HEK293 (cell line): ENCODE measurements at regions not wholly inside any gene's neighbourhood (a gene's known extent, or its start where the extent isn't known, plus 50 kb on each side); places are given as distances from the start of the nearest gene placed in this dataset.
A peak's percentile ranks its signal among the peaks of the same experiment; 100 is the strongest.

Source experiments
- CTCF ChIA-PET: fragments of 350-600 bp; formaldehyde crosslinking; extraction: SDS; loops from one replicate; lab custom pipeline; 2021; ENCODE audit warnings: antibody characterized with exemption; lab: Yijun Ruan, JAX
- POLR2A ChIA-PET: fragments of 300-600 bp; formaldehyde crosslinking; extraction: SDS; loops from one replicate; lab custom pipeline; 2020; ENCODE audit warnings: antibody characterized with exemption, inconsistent platforms; lab: Yijun Ruan, JAX
- H3K27ac ChIP-seq: fragments of 200-500 bp; sonication (Bioruptor generic); 2 replicates; pipeline ENCODE4 v1.5.1; 2014; ENCODE audit warnings: low read depth, low read length, control low read depth, inconsistent platforms; ENCODE audit errors: extremely low read depth
- H3K36me3 ChIP-seq, 2 experiments: fragments of 200-500 bp in 1 of 2; sonication (Bioruptor generic) in 1 of 2; 1 replicate in 1 of 2; 2 replicates in 1 of 2; pipeline ENCODE4 v1.5.1; 2014 to 2017; ENCODE audit warnings: inconsistent platforms in 2 of 2, low read length in 2 of 2; ENCODE audit not compliant: control insufficient read depth in 2 of 2, insufficient read depth in 1 of 2
- H3K4me1 ChIP-seq: fragments of 200-500 bp; sonication (Bioruptor generic); 2 replicates; pipeline ENCODE4 v1.5.1; 2014; ENCODE audit warnings: mild to moderate bottlenecking, low read length, inconsistent platforms; ENCODE audit not compliant: control insufficient read depth, insufficient read depth
- H3K4me3 ChIP-seq: 2 replicates; pipeline ENCODE4 v1.5.1; 2011; ENCODE audit warnings: low read depth, mild to moderate bottlenecking, control low read depth, low read length, moderate library complexity
- H3K9me3 ChIP-seq: fragments of 200-500 bp; sonication (Bioruptor generic); 2 replicates; pipeline ENCODE4 v1.5.1; 2014; ENCODE audit warnings: low read depth, low read length, inconsistent platforms; ENCODE audit not compliant: control insufficient read depth, insufficient read depth
- BCL11B ChIP-seq: fragments of 450-650 bp; formaldehyde crosslinking; IDR thresholded peaks from 2 replicates; pipeline ENCODE4 v1.5.1; 2016; ENCODE audit warnings: low read depth, missing biosample characterization, missing genetic modification characterization
- GLI2 ChIP-seq: fragments of 450-650 bp; formaldehyde crosslinking; IDR thresholded peaks from 2 replicates; pipeline ENCODE4; 2017; ENCODE audit warnings: missing biosample characterization, missing genetic modification characterization, low read depth, borderline replicate concordance
- KLF9 ChIP-seq: fragments of 450-650 bp; formaldehyde crosslinking; IDR thresholded peaks from 2 replicates; pipeline ENCODE4 v1.5.1; 2016; ENCODE audit warnings: missing biosample characterization, missing genetic modification characterization, low read depth
- MZF1 ChIP-seq: fragments of 450-650 bp; formaldehyde crosslinking; IDR thresholded peaks from 2 replicates; pipeline ENCODE4 v1.5.1; 2017; ENCODE audit warnings: missing biosample characterization, missing genetic modification characterization, borderline replicate concordance
- PRDM10 ChIP-seq: fragments of 450-650 bp; formaldehyde crosslinking; IDR thresholded peaks from 2 replicates; pipeline ENCODE4 v1.5.1; 2016; ENCODE audit warnings: missing biosample characterization, missing genetic modification characterization
- SP7 ChIP-seq: fragments of 450-650 bp; formaldehyde crosslinking; IDR thresholded peaks from 2 replicates; pipeline ENCODE4 v1.5.1; 2016; ENCODE audit warnings: missing biosample characterization, missing genetic modification characterization
- TCF7L2 ChIP-seq: IDR thresholded peaks from 2 replicates; pipeline ENCODE4 v1.6.1; 2011; ENCODE audit warnings: low read depth, mild to moderate bottlenecking, inconsistent platforms, low read length, moderate library complexity, borderline replicate concordance
- TRIM28 ChIP-seq: IDR thresholded peaks from 2 replicates; pipeline ENCODE4 v1.6.1; 2011; ENCODE audit warnings: low read length, control low read depth, borderline replicate concordance
- ZNF112 ChIP-seq: fragments of 450-650 bp; formaldehyde crosslinking; IDR thresholded peaks from 2 replicates; pipeline ENCODE4 v1.5.0; 2017; ENCODE audit warnings: missing biosample characterization, missing genetic modification characterization
- ZNF121 ChIP-seq: fragments of 450-650 bp; formaldehyde crosslinking; IDR thresholded peaks from 2 replicates; pipeline ENCODE4 v1.5.1; 2016; ENCODE audit warnings: missing biosample characterization, missing genetic modification characterization
- ZNF174 ChIP-seq: fragments of 450-650 bp; formaldehyde crosslinking; IDR thresholded peaks from 2 replicates; pipeline ENCODE4 v1.5.0; 2017; ENCODE audit warnings: missing biosample characterization, mild to moderate bottlenecking, missing genetic modification characterization
- ZNF202 ChIP-seq: fragments of 450-650 bp; formaldehyde crosslinking; IDR thresholded peaks from 2 replicates; pipeline ENCODE4 v1.5.1; 2016; ENCODE audit warnings: missing biosample characterization, missing genetic modification characterization, borderline replicate concordance
- ZNF292 ChIP-seq: fragments of 450-650 bp; formaldehyde crosslinking; IDR thresholded peaks from 2 replicates; pipeline ENCODE4 v1.5.1; 2016; ENCODE audit warnings: low read depth, missing biosample characterization, missing genetic modification characterization, borderline replicate concordance
- ZNF391 ChIP-seq: fragments of 450-650 bp; formaldehyde crosslinking; IDR thresholded peaks from 2 replicates; pipeline ENCODE4 v1.5.1; 2016; ENCODE audit warnings: low read depth, missing biosample characterization, missing genetic modification characterization, borderline replicate concordance
- ZNF394 ChIP-seq: fragments of 450-650 bp; formaldehyde crosslinking; IDR thresholded peaks from 2 replicates; pipeline ENCODE4 v1.5.1; 2016; ENCODE audit warnings: missing biosample characterization, missing genetic modification characterization, mild to moderate bottlenecking, moderate library complexity, borderline replicate concordance
- ZNF48 ChIP-seq: fragments of 450-650 bp; formaldehyde crosslinking; IDR thresholded peaks from 2 replicates; pipeline ENCODE4 v1.5.1; 2016; ENCODE audit warnings: missing biosample characterization, missing genetic modification characterization
- ZNF501 ChIP-seq: fragments of 450-650 bp; formaldehyde crosslinking; IDR thresholded peaks from 2 replicates; pipeline ENCODE4 v1.5.1; 2016; ENCODE audit warnings: missing biosample characterization, missing genetic modification characterization
- ZNF549 ChIP-seq: fragments of 450-650 bp; IDR thresholded peaks from 2 replicates; pipeline ENCODE4 v1.5.1; 2018; ENCODE audit warnings: missing biosample characterization, missing genetic modification characterization, mild to moderate bottlenecking, inconsistent platforms, moderate library complexity
- ZNF571 ChIP-seq: fragments of 450-650 bp; formaldehyde crosslinking; IDR thresholded peaks from 2 replicates; pipeline ENCODE4 v1.5.0; 2017; ENCODE audit warnings: missing biosample characterization, missing genetic modification characterization
- ZNF623 ChIP-seq: fragments of 450-650 bp; formaldehyde crosslinking; IDR thresholded peaks from 2 replicates; pipeline ENCODE4 v1.5.1; 2016; ENCODE audit warnings: missing biosample characterization, missing genetic modification characterization
- ZNF624 ChIP-seq: fragments of 450-650 bp; formaldehyde crosslinking; IDR thresholded peaks from 2 replicates; pipeline ENCODE4 v1.5.1; 2017; ENCODE audit warnings: missing biosample characterization, missing genetic modification characterization
- ZNF654 ChIP-seq: fragments of 450-650 bp; formaldehyde crosslinking; IDR thresholded peaks from 2 replicates; pipeline ENCODE4 v1.5.1; 2016; ENCODE audit warnings: low read depth, missing biosample characterization, missing genetic modification characterization
- ZNF664 ChIP-seq: fragments of 450-650 bp; formaldehyde crosslinking; IDR thresholded peaks from 2 replicates; pipeline ENCODE4 v1.5.1; 2016; ENCODE audit warnings: missing biosample characterization, missing genetic modification characterization
- ZSCAN4 ChIP-seq: fragments of 450-650 bp; formaldehyde crosslinking; IDR thresholded peaks from 2 replicates; pipeline ENCODE4 v1.5.1; 2017; ENCODE audit warnings: missing biosample characterization, missing genetic modification characterization
- TF ChIP-seq, protein P1 (sequence below): sonication (generic); formaldehyde crosslinking; IDR thresholded peaks from 2 replicates; pipeline ENCODE4 v1.8.1; 2022; ENCODE audit warnings: mild to moderate bottlenecking, moderate library complexity, missing genetic modification reagents
- TF ChIP-seq, protein P2 (sequence below): fragments of 450-650 bp; formaldehyde crosslinking; IDR thresholded peaks from 2 replicates; pipeline ENCODE4 v1.5.1; 2016; ENCODE audit warnings: missing biosample characterization, missing genetic modification characterization

- no peak for TF ChIP-seq PRDM10
- TF ChIP-seq MZF1 (tag by site-specific recombination): no peak
- TF ChIP-seq, protein P1, sequence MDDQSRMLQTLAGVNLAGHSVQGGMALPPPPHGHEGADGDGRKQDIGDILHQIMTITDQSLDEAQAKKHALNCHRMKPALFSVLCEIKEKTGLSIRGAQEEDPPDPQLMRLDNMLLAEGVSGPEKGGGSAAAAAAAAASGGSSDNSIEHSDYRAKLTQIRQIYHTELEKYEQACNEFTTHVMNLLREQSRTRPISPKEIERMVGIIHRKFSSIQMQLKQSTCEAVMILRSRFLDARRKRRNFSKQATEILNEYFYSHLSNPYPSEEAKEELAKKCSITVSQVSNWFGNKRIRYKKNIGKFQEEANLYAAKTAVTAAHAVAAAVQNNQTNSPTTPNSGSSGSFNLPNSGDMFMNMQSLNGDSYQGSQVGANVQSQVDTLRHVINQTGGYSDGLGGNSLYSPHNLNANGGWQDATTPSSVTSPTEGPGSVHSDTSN (CRISPR knock-in tag): no peak
- no peak for TF ChIP-seq ZNF121 (tag by site-specific recombination)
- TF ChIP-seq ZNF394 (tag by site-specific recombination): no peak
- no peak for TF ChIP-seq TCF7L2
These were observed 937.8 kb upstream of the MANEA start (continued) for GRCh38 chr6:94639564-94639963.

- Histone ChIP-seq H3K9me3 (no peaks in the 10 kb centered on the region), H3K4me1 (no peaks in the 10 kb centered on the region), H3K36me3 (no peaks in the 10 kb centered on the region), H3K27ac (no peak overlapping the region), H3K4me3 (no peak overlapping the region)
- ChIA-PET CTCF (interaction anchor here (0.9 to 1.9 kb wide), 4 partner anchors 10 to 456 kb away, joined by 3 to 12 read pairs (median 4); no protein-coding TSS in a partner anchor), POLR2A (no interaction called here)
- TF ChIP-seq, protein P2, sequence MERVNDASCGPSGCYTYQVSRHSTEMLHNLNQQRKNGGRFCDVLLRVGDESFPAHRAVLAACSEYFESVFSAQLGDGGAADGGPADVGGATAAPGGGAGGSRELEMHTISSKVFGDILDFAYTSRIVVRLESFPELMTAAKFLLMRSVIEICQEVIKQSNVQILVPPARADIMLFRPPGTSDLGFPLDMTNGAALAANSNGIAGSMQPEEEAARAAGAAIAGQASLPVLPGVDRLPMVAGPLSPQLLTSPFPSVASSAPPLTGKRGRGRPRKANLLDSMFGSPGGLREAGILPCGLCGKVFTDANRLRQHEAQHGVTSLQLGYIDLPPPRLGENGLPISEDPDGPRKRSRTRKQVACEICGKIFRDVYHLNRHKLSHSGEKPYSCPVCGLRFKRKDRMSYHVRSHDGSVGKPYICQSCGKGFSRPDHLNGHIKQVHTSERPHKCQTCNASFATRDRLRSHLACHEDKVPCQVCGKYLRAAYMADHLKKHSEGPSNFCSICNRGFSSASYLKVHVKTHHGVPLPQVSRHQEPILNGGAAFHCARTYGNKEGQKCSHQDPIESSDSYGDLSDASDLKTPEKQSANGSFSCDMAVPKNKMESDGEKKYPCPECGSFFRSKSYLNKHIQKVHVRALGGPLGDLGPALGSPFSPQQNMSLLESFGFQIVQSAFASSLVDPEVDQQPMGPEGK (tag by site-specific recombination): no peak
- TF ChIP-seq ZNF654 (tag by site-specific recombination): peak; percentile 49
- TF ChIP-seq, all 188 proteins: peak for 1
These were observed 940.5 kb upstream of the MANEA start for GRCh38 chr6:94636780-94637385.

- no peak overlapping the region for H3K4me3 ChIP-seq
- H3K27ac ChIP-seq: no peak overlapping the region
- H3K4me1 ChIP-seq: no peaks in the 10 kb centered on the region
- H3K36me3 ChIP-seq: no peaks in the 10 kb centered on the region
- no peaks in the 10 kb centered on the region for H3K9me3 ChIP-seq
- POLR2A ChIA-PET: no interaction called here
- CTCF ChIA-PET: interaction anchor here (1.2 kb wide), 1 partner anchor 11 kb away, joined by 4 read pairs; no protein-coding TSS in a partner anchor
- TF ChIP-seq TRIM28 (no peak), ZNF623 (no peak), ZNF664 (no peak), ZNF624 (no peak), ZNF48 (tag by site-specific recombination) (no peak), ZNF571 (no peak), ZNF501 (tag by site-specific recombination) (no peak), KLF9 (tag by site-specific recombination) (no peak), BCL11B (tag by site-specific recombination) (no peak), GLI2 (no peak), ZNF202 (tag by site-specific recombination) (no peak), ZNF292 (tag by site-specific recombination) (no peak), ZNF112 (no peak), SP7 (tag by site-specific recombination) (no peak), ZSCAN4 (tag by site-specific recombination) (no peak), ZNF549 (tag by site-specific recombination) (no peak), ZNF391 (tag by site-specific recombination) (no peak), ZNF174 (tag by site-specific recombination) (no peak)
These were observed 953.7 kb upstream of the MANEA start for GRCh38 chr6:94623586-94623985.
